ENCODE measurements at regions not wholly inside any gene's neighbourhood (a gene's known extent, or its start where the extent isn't known, plus 50 kb on each side); places are given as distances from the start of the nearest gene placed in this dataset.

DNA sequence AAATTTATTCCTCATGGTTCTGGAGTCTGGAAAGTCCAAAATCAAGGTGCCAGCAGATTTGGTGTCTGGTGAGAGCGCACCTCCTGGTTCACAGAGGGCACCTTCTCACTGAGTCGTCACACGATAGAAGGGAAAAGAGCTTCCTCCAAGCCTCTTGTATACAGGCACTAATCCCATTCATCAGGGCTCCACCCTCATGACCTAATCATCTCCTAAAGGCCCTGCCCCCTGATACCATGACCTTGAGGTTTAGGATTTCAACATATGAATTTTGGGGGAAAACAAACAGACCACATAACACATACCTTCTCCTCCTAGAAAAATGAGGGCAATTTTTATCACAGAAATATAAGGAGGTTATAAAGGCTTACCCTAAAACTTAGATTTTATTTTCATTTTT lies 88.0 kb upstream of the NFIA start:
- no peak overlapping the region for H2AFZ ChIP-seq (ENCODE audit: low read depth)
- H3K27ac ChIP-seq = no peak overlapping the region
- TF ChIP-seq, protein P1, sequence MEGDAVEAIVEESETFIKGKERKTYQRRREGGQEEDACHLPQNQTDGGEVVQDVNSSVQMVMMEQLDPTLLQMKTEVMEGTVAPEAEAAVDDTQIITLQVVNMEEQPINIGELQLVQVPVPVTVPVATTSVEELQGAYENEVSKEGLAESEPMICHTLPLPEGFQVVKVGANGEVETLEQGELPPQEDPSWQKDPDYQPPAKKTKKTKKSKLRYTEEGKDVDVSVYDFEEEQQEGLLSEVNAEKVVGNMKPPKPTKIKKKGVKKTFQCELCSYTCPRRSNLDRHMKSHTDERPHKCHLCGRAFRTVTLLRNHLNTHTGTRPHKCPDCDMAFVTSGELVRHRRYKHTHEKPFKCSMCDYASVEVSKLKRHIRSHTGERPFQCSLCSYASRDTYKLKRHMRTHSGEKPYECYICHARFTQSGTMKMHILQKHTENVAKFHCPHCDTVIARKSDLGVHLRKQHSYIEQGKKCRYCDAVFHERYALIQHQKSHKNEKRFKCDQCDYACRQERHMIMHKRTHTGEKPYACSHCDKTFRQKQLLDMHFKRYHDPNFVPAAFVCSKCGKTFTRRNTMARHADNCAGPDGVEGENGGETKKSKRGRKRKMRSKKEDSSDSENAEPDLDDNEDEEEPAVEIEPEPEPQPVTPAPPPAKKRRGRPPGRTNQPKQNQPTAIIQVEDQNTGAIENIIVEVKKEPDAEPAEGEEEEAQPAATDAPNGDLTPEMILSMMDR (conservative IDR thresholded peaks at IDR 0.05; ENCODE audit: low read depth, low read length) = no peak

GRCh38 chr1:60992165-60992564 lies 90.2 kb upstream of the NFIA start:
- H3K4me2 ChIP-seq = no peak overlapping the region
- no peak overlapping the region for H3K4me3 ChIP-seq (IDR thresholded peaks at IDR 0.05; ENCODE audit: insufficient read depth, low read depth, low read length)
- TF ChIP-seq, protein P1 (conservative IDR thresholded peaks at IDR 0.05; ENCODE audit: low read depth, low read length) = no peak

More for the DNA sequence above, 88.0 kb upstream of the NFIA start:
- no peaks in the 10 kb centered on the region for H4K20me1 ChIP-seq (ENCODE audit: insufficient read depth)
- no peaks in the 10 kb centered on the region for H3K4me1 ChIP-seq (ENCODE audit: low read depth, poor library complexity, severe bottlenecking)
- H3K36me3 ChIP-seq (ENCODE audit: insufficient read depth) = no peaks in the 10 kb centered on the region
- no peaks in the 10 kb centered on the region for H3K79me2 ChIP-seq (ENCODE audit: insufficient read depth, low read depth)
- H3K4me2 ChIP-seq = no peak overlapping the region
- no peak overlapping the region for H3K9ac ChIP-seq
- H3K27me3 ChIP-seq (ENCODE audit: insufficient read depth, low read depth) = no peaks in the 10 kb centered on the region
- no peak overlapping the region for H3K4me3 ChIP-seq (IDR thresholded peaks at IDR 0.05; ENCODE audit: insufficient read depth, low read depth, low read length)

DNA sequence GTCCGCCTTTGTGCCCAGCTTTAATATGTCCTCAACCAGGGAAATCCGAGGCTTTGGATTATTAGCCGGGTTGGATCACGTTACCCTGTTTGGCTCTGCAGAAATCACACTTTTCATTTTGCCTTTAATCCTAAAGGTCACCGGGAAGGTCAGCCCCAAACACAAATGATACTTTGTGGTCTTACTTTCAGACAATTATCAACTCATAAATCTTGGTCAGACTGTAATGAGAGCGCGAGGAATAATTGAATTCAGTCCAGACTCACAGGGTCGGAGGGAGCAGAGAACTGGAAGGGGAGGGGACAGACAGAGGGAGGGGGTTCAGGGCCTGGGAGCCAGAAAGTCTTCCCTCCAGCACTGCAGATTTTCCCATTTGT lies 91.7 kb upstream of the NFIA start:
- Histone ChIP-seq H3K4me2 (no peak overlapping the region), H3K4me3 (IDR thresholded peaks at IDR 0.05; ENCODE audit: insufficient read depth, low read depth, low read length) (no peak overlapping the region), H3K27me3 (ENCODE audit: insufficient read depth, low read depth) (no peaks in the 10 kb centered on the region), H3K27ac (no peak overlapping the region), H3K36me3 (ENCODE audit: insufficient read depth) (no peaks in the 10 kb centered on the region), H4K20me1 (ENCODE audit: insufficient read depth) (no peaks in the 10 kb centered on the region), H3K79me2 (ENCODE audit: insufficient read depth, low read depth) (no peaks in the 10 kb centered on the region), H3K9ac (no peak overlapping the region), H2AFZ (ENCODE audit: low read depth) (no peak overlapping the region), H3K4me1 (ENCODE audit: low read depth, poor library complexity, severe bottlenecking) (no peaks in the 10 kb centered on the region)
- TF ChIP-seq, protein P1 (conservative IDR thresholded peaks at IDR 0.05; ENCODE audit: low read depth, low read length) = no peak

More at GRCh38 chr1:60992165-60992564, 90.2 kb upstream of the NFIA start:
- Histone ChIP-seq H3K36me3 (ENCODE audit: insufficient read depth) (no peaks in the 10 kb centered on the region), H3K27me3 (ENCODE audit: insufficient read depth, low read depth) (no peaks in the 10 kb centered on the region), H3K79me2 (ENCODE audit: insufficient read depth, low read depth) (no peaks in the 10 kb centered on the region), H2AFZ (ENCODE audit: low read depth) (no peak overlapping the region), H4K20me1 (ENCODE audit: insufficient read depth) (no peaks in the 10 kb centered on the region), H3K27ac (no peak overlapping the region), H3K9ac (no peak overlapping the region), H3K4me1 (ENCODE audit: low read depth, poor library complexity, severe bottlenecking) (no peaks in the 10 kb centered on the region)

- TF ChIP-seq, protein P1 (conservative IDR thresholded peaks at IDR 0.05; ENCODE audit: low read depth, low read length) = no peak
- Histone ChIP-seq H3K4me3 (IDR thresholded peaks at IDR 0.05; ENCODE audit: insufficient read depth, low read depth, low read length) (no peak overlapping the region), H3K27ac (no peak overlapping the region), H4K20me1 (ENCODE audit: insufficient read depth) (no peaks in the 10 kb centered on the region), H3K4me1 (ENCODE audit: low read depth, poor library complexity, severe bottlenecking) (no peaks in the 10 kb centered on the region), H3K79me2 (ENCODE audit: insufficient read depth, low read depth) (no peaks in the 10 kb centered on the region), H3K4me2 (no peak overlapping the region), H2AFZ (ENCODE audit: low read depth) (no peak overlapping the region), H3K27me3 (ENCODE audit: insufficient read depth, low read depth) (no peaks in the 10 kb centered on the region), H3K36me3 (ENCODE audit: insufficient read depth) (no peaks in the 10 kb centered on the region), H3K9ac (no peak overlapping the region)
Measured at GRCh38 chr1:60989749-60990713, 92.3 kb upstream of the NFIA start.
